ENCODE measurements at regions not wholly inside any gene's neighbourhood (a gene's known extent, or its start where the extent isn't known, plus 50 kb on each side); places are given as distances from the start of the nearest gene placed in this dataset.

GRCh38 chr1:87179851-87180519 lies 148.7 kb upstream of the LMO4 start:
- TF ChIP-seq CTCF (IDR thresholded peaks at IDR 0.05) (no peak), POLR2A (IDR thresholded peaks at IDR 0.05) (no peak)
